Pancreas (tissue), 10 donors: ENCODE measurements at regions not wholly inside any gene's neighbourhood (a gene's known extent, or its start where the extent isn't known, plus 50 kb on each side); places are given as distances from the start of the nearest gene placed in this dataset.

Experiments
- ATAC-seq, 4 donors: fragments of 200-7000 bp; cut with Tn5 transposase; one replicate each; pipeline versions ENCODE4 v1.8.0 to v1.9.1; 2020; ENCODE audit warnings: mild to moderate bottlenecking in 4 of 4, moderate library complexity in 4 of 4
- DNase-seq, 6 donors: peaks; one replicate each; pipeline ENCODE4 v3.0.0-alpha.2; 2020
- FAIRE-seq: peaks from 2 replicates; lab custom pipeline; 2012; peaks lifted over from hg19 to GRCh38; lab: Jason Lieb, UNC
- H3K27ac ChIP-seq, 4 donors: fragments of 200-600 bp; sonication (generic); 1 replicate in 3 of 4; 2 replicates in 1 of 4; pipeline versions ENCODE4 v1.5.0 to v1.8.0; 2020
- H3K27me3 ChIP-seq, 4 donors: fragments of 200-600 bp; one replicate each; pipeline ENCODE4 v1.8.0; 2021
- H3K36me3 ChIP-seq, 3 donors: fragments of 200-600 bp; sonication (generic) in 1 of 3; one replicate each; pipeline versions ENCODE4 v1.5.0 to v1.8.0; 2020 to 2021
- H3K4me1 ChIP-seq, 3 donors: fragments of 200-600 bp; one replicate each; pipeline ENCODE4 v1.8.0; 2021
- H3K4me3 ChIP-seq, 4 donors: fragments of 200-600 bp; sonication (generic) in 2 of 4; one replicate each; pipeline versions ENCODE4 v1.5.0 to v1.8.0; 2020 to 2021
- H3K9me3 ChIP-seq, 4 donors: fragments of 200-600 bp; one replicate each; pipeline ENCODE4 v1.8.0; 2021
- WGBS, 2 donors: extraction: QIAGEN DNeasy Blood & Tissue Kit; methylation state at CpG; one replicate each; pipeline ENCODE4 v1.1.7; 2013; 5-methylcytosine and 5-hydroxymethylcytosine counted together
- intact Hi-C, 3 donors: fragments of 100-400 bp; cut with DNase I; formaldehyde crosslinking; loops; one replicate each; pipeline versions ENCODE4 v1.11.1 to v1.14.2; 2022
- TF ChIP-seq, protein P1 (sequence below), 4 donors: fragments of 200-600 bp; sonication (generic) in 3 of 4; IDR thresholded peaks; one replicate each; pipeline versions ENCODE4 v1.5.0 to v1.8.0; 2021; ENCODE audit warnings: antibody characterized with exemption in 4 of 4
- donor health status: healthy with polysubstance abuse.
- donor health status: DM: no; HTN: no; CAD: no; lungs with moderate emphysema.
- donor health status: DM: no; HTN: no; CAD: no.
- donor health status: control.
- donor health status: control.
- donor health status: Bipolar disorder and iron deficiency.
- donor health status: DM: yes; HTN: yes; CAD: no.
- donor health status: DM: no; HTN: no; CAD: no.
- donor health status: DM: no; HTN: no; CAD: no.
- donor health status: DM: yes; HTN: yes; CAD: no.

DNA sequence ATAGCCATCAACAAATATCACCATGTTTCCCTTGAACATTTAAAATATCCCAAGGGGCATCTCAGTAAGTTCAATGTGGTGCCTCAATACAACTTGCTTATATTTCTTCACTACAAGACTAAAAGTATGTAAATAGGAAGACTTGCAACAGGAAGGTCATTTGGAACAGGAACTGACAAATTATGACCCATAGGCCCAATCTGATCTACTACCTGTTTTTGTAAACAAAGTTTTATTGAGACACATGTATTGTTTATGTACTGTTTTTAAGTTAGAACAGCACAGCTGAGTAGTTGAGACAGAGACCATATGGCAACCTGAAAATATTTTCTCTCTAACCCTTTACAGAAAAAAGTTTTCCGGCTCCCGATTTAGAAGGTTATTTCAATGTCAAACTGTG lies 154.8 kb upstream of the TFPI start:
- FAIRE-seq, result no peak
- Histone ChIP-seq H3K4me1 (no peaks in the 10 kb centered on the region), H3K27me3 (no peaks in the 10 kb centered on the region), H3K36me3 (no peaks in the 10 kb centered on the region), H3K4me3 (no peak overlapping the region), H3K9me3 (no peaks in the 10 kb centered on the region), H3K27ac (no peak overlapping the region)
- TF ChIP-seq, protein P1, sequence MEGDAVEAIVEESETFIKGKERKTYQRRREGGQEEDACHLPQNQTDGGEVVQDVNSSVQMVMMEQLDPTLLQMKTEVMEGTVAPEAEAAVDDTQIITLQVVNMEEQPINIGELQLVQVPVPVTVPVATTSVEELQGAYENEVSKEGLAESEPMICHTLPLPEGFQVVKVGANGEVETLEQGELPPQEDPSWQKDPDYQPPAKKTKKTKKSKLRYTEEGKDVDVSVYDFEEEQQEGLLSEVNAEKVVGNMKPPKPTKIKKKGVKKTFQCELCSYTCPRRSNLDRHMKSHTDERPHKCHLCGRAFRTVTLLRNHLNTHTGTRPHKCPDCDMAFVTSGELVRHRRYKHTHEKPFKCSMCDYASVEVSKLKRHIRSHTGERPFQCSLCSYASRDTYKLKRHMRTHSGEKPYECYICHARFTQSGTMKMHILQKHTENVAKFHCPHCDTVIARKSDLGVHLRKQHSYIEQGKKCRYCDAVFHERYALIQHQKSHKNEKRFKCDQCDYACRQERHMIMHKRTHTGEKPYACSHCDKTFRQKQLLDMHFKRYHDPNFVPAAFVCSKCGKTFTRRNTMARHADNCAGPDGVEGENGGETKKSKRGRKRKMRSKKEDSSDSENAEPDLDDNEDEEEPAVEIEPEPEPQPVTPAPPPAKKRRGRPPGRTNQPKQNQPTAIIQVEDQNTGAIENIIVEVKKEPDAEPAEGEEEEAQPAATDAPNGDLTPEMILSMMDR (IDR thresholded peaks at IDR 0.05), result no peak
- DNase-seq, result no peak
- intact Hi-C loops, result no loop called here
- 87 to 88% methylated on average over 2 of the region's 2 CpGs for WGBS, 2 donors
- ATAC-seq, result no peak

DNA sequence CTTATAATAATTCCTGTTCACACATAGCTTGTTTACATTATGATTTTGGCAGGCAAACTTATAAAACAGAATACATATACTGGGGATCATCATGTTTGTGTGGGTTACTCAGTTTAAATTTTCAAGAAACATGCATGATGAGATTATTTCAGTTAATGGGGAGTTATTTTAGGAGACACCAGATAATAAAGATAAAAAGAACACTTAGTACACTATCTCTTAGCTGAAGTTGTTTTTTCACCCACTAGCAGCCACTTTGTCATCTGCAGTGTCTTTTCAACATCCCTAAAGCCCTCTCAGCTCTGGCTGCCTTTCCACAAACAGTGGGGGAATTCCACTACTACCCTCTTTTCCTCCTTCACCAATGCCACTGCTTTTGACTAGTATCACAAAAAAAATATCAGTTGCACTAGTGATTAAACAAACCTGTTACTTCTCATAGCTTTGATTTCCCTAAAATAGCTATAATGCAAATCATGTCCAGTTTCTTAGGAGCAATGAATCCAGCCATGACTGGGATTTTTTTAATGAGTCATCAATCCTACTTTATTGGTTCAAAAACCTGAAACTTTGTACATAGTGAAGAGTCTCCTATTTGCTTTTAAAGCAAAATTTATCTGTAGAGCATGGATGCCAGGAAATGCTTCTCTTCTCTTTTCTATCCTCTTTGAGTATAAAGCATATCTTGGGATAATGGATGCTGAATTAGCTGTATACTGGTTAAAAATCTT lies 156.7 kb upstream of the TFPI start:
- no peak overlapping the region for H3K27ac ChIP-seq
- no peaks in the 10 kb centered on the region for H3K27me3 ChIP-seq
- H3K9me3 ChIP-seq, result no peaks in the 10 kb centered on the region
- H3K4me1 ChIP-seq, result no peaks in the 10 kb centered on the region
- DNase-seq, result no peak
- H3K4me3 ChIP-seq, result no peak overlapping the region
- H3K36me3 ChIP-seq, result no peaks in the 10 kb centered on the region
- no peak for ATAC-seq
- no peak for FAIRE-seq
- TF ChIP-seq, protein P1 (IDR thresholded peaks at IDR 0.05), result no peak
- intact Hi-C loops, result no loop called here

DNA sequence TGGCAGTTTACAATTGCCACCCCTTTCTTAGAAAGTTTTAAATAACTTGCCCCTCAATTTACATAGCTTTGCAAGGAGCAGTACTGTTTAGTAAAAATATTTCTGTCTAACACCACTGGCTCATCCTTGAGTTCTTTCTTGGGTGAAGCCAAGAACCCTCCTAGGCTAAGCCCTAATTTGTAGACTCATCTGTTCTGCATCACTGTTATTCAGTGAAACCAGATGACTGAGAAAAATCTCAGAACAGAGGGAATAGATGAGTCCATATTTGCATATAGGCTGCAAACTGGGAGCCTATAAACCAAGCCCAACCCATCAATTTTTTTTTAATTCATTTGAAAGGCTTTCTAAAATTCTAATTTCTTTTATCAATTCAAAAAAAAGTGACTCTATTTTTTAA lies 161.4 kb upstream of the TFPI start:
- intact Hi-C loops, result no loop called here
- FAIRE-seq (no peak), DNase-seq (no peak), ATAC-seq (no peak)
- H3K27me3 ChIP-seq, result no peaks in the 10 kb centered on the region
- no peak overlapping the region for H3K4me3 ChIP-seq
- H3K27ac ChIP-seq, result no peak overlapping the region
- TF ChIP-seq, protein P1 (IDR thresholded peaks at IDR 0.05), result no peak
- no peaks in the 10 kb centered on the region for H3K9me3 ChIP-seq
- no peaks in the 10 kb centered on the region for H3K36me3 ChIP-seq
- no peaks in the 10 kb centered on the region for H3K4me1 ChIP-seq

DNA sequence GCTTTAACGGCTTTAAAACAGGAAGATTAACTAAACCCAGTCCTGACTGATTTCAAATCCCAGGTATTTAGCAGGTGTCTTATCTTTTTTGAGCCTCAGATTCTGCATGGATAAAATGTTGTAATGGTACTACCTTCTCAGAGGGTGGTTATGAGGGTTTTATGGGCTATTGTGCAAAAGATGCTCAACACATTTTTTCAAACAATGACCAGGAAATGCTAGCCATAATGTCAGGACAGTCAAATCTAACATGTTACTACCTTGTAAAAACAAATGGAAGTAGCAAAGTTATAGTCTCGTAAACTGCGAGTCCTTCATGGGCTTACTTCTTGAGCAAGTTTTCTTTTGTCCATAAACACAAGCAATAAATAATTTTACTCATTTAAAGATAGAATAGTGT lies 162.1 kb upstream of the TFPI start:
- FAIRE-seq, result no peak
- no peaks in the 10 kb centered on the region for H3K36me3 ChIP-seq
- H3K27ac ChIP-seq, result no peak overlapping the region
- no peaks in the 10 kb centered on the region for H3K27me3 ChIP-seq
- WGBS, 2 donors, result 93% methylated on average over 3 of the region's 3 CpGs
- no peaks in the 10 kb centered on the region for H3K4me1 ChIP-seq
- no peaks in the 10 kb centered on the region for H3K9me3 ChIP-seq
- no peak for ATAC-seq
- TF ChIP-seq, protein P1 (IDR thresholded peaks at IDR 0.05), result no peak
- no peak overlapping the region for H3K4me3 ChIP-seq
- intact Hi-C loops, result no loop called here
- no peak for DNase-seq

DNA sequence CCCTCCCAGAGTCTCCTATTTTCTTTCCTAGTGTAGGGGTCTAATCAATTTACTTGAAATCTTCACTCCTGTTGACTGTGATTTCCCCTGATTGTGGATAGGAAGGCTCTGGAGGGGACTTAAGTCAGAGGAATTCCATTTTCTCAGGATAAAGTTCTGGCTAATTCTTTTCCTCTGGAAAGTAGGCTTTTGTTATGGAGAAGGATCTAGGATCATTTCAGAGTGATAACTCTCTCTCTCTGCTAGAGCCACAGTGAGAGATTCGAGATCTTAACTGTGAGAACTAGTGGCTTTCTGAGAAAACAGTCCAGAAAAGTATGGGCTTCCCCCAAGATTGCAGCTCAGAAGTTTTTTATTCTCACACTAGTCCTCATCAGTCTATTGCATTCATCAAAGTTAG lies 163.9 kb upstream of the TFPI start:
- intact Hi-C loops, result no loop called here
- no peaks in the 10 kb centered on the region for H3K27me3 ChIP-seq
- ATAC-seq (no peak), DNase-seq (no peak), FAIRE-seq (no peak)
- H3K9me3 ChIP-seq, result no peaks in the 10 kb centered on the region
- no peaks in the 10 kb centered on the region for H3K36me3 ChIP-seq
- H3K27ac ChIP-seq, result no peak overlapping the region
- TF ChIP-seq, protein P1 (IDR thresholded peaks at IDR 0.05), result no peak
- 66 to 86% methylated on average over 1 of the region's 1 CpG for WGBS, 2 donors
- H3K4me1 ChIP-seq, result no peaks in the 10 kb centered on the region
- H3K4me3 ChIP-seq, result no peak overlapping the region
